HG03103 (cell line): ENCODE measurements at regions not wholly inside any gene's neighbourhood (a gene's known extent, or its start where the extent isn't known, plus 50 kb on each side); places are given as distances from the start of the nearest gene placed in this dataset.
A peak's percentile ranks its signal among the peaks of the same experiment; 100 is the strongest.
"Not testable (repeated sequence)": the region's sequence is repeated elsewhere in the genome, so short reads cannot be mapped to it uniquely, and the experiment has no call there.

Experiments
- ATAC-seq: cut with Tn5 transposase; IDR thresholded peaks from one replicate; pipeline ENCODE4 v1.9.1; 2021; ENCODE audit warnings: low read depth; ENCODE audit not compliant: unreplicated experiment

- ATAC-seq = no peak
Observed at GRCh38 chr5:156201788-156202403, 125.1 kb upstream of the SGCD start.

GRCh38 chr5:156208271-156208670 is 118.7 kb upstream of the SGCD start:
- no peak for ATAC-seq

GRCh38 chr5:156218367-156219158 is 108.4 kb upstream of the SGCD start:
- no peak for ATAC-seq

- ATAC-seq = no peak
Observed at GRCh38 chr5:156219483-156220005, 107.4 kb upstream of the SGCD start.

- ATAC-seq = no peak
Observed at GRCh38 chr5:156221816-156222215, 105.1 kb upstream of the SGCD start.

- no peak for ATAC-seq
Observed at GRCh38 chr5:156223547-156223946, 103.4 kb upstream of the SGCD start.

- not testable (repeated sequence) for ATAC-seq
Observed at GRCh38 chr5:156226485-156226884, 100.5 kb upstream of the SGCD start.

- ATAC-seq = no peak
Observed at GRCh38 chr5:156230887-156231286, 96.1 kb upstream of the SGCD start.

- ATAC-seq = no peak
Observed at GRCh38 chr5:156232251-156232869, 94.6 kb upstream of the SGCD start.

- ATAC-seq = peak; percentile 61
Observed at GRCh38 chr5:156237361-156237760, 89.6 kb upstream of the SGCD start.

- no peak for ATAC-seq
Observed at GRCh38 chr5:156239800-156240199, 87.2 kb upstream of the SGCD start.

- ATAC-seq = no peak
Observed at GRCh38 chr5:156240414-156240813, 86.5 kb upstream of the SGCD start.

GRCh38 chr5:156241266-156241665 is 85.7 kb upstream of the SGCD start:
- no peak for ATAC-seq

- ATAC-seq = no peak
Observed at GRCh38 chr5:156245895-156246294, 81.1 kb upstream of the SGCD start.

GRCh38 chr5:156251076-156251475 is 75.9 kb upstream of the SGCD start:
- ATAC-seq = no peak

- no peak for ATAC-seq
Observed at GRCh38 chr5:156253130-156253529, 73.8 kb upstream of the SGCD start.

GRCh38 chr5:156254196-156254595 is 72.8 kb upstream of the SGCD start:
- ATAC-seq = no peak

GRCh38 chr5:156256642-156257041 is 70.3 kb upstream of the SGCD start:
- ATAC-seq = no peak

- ATAC-seq = no peak
Observed at GRCh38 chr5:156258934-156259333, 68.0 kb upstream of the SGCD start.

GRCh38 chr5:156259618-156260017 is 67.3 kb upstream of the SGCD start:
- no peak for ATAC-seq

GRCh38 chr5:156261275-156261939 is 65.6 kb upstream of the SGCD start:
- ATAC-seq = no peak
